ENCODE measurements at regions not wholly inside any gene's neighbourhood (a gene's known extent, or its start where the extent isn't known, plus 50 kb on each side); places are given as distances from the start of the nearest gene placed in this dataset.

DNA sequence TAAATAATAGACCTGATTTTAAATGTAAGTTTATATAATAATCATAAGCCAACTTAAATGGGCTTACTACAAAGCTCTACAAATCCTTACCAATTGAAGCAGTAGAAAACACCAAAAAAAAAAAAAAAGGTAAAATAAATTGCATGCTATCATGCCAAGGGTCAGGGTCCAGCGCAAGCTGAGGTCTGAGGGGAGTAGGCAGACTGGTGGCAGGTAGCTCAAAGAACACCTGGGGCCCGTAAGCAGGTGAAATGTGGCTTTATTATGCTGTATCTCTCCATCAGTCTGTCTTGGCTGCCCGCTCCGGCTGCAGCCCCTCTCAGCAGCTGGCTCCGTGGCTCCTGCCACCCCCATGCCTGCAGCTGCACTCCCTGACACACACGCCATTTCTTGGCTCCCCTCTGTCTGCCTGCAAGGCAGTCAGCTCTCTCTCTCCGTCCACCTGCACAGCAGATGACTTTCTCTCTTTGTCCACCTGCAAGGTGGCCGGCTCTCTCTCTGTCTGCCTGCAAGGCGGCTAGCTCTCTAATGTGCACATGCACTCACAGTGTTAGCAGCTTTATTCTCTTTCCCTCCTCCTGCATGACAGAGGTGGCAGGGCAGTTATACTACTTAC is 209.4 kb upstream of the UGT8 start:
- TF ChIP-seq, protein P1, sequence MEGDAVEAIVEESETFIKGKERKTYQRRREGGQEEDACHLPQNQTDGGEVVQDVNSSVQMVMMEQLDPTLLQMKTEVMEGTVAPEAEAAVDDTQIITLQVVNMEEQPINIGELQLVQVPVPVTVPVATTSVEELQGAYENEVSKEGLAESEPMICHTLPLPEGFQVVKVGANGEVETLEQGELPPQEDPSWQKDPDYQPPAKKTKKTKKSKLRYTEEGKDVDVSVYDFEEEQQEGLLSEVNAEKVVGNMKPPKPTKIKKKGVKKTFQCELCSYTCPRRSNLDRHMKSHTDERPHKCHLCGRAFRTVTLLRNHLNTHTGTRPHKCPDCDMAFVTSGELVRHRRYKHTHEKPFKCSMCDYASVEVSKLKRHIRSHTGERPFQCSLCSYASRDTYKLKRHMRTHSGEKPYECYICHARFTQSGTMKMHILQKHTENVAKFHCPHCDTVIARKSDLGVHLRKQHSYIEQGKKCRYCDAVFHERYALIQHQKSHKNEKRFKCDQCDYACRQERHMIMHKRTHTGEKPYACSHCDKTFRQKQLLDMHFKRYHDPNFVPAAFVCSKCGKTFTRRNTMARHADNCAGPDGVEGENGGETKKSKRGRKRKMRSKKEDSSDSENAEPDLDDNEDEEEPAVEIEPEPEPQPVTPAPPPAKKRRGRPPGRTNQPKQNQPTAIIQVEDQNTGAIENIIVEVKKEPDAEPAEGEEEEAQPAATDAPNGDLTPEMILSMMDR (IDR thresholded peaks at IDR 0.05), result no peak
- no peak for TF ChIP-seq POLR2A (IDR thresholded peaks at IDR 0.05)
- no peak for TF ChIP-seq POLR2AphosphoS5 (IDR thresholded peaks at IDR 0.05)
- TF ChIP-seq EP300 (IDR thresholded peaks at IDR 0.05; ENCODE audit: low read depth), result no peak

All from transverse colon (tissue), 4 donors.